Neuronal stem cell (in vitro differentiated cells): ENCODE measurements at regions not wholly inside any gene's neighbourhood (a gene's known extent, or its start where the extent isn't known, plus 50 kb on each side); places are given as distances from the start of the nearest gene placed in this dataset.

ENCODE experiments used
- DNase-seq: peaks from one replicate; pipeline ENCODE4 v3.0.0-alpha.2; 2013; ENCODE audit warnings: low spot score
- H2AFZ ChIP-seq: one replicate; pipeline ENCODE4 v1.6.1; 2013; ENCODE audit warnings: mild to moderate bottlenecking, low read length, inconsistent platforms
- H2AK5ac ChIP-seq: 2 replicates; pipeline ENCODE4 v1.6.1; 2013; ENCODE audit warnings: low read depth, mild to moderate bottlenecking, inconsistent platforms, low read length, moderate library complexity, mixed read lengths
- H2BK120ac ChIP-seq: 2 replicates; pipeline ENCODE4 v1.6.1; 2013; ENCODE audit warnings: low read depth, mild to moderate bottlenecking, inconsistent platforms, low read length, moderate library complexity, mixed read lengths
- H2BK12ac ChIP-seq: one replicate; pipeline ENCODE4 v1.6.1; 2013; ENCODE audit warnings: low read length, inconsistent platforms
- H2BK15ac ChIP-seq: 2 replicates; pipeline ENCODE4 v1.6.1; 2013; ENCODE audit warnings: mild to moderate bottlenecking, low read length, inconsistent platforms, mixed read lengths
- H2BK5ac ChIP-seq: one replicate; pipeline ENCODE4 v1.6.1; 2013; ENCODE audit warnings: inconsistent platforms, mild to moderate bottlenecking, low read length, moderate library complexity
- H3K14ac ChIP-seq: one replicate; pipeline ENCODE4 v1.6.1; 2013; ENCODE audit warnings: low read length, inconsistent platforms
- H3K18ac ChIP-seq: 2 replicates; pipeline ENCODE4 v1.6.1; 2013; ENCODE audit warnings: low read length, inconsistent platforms
- H3K23ac ChIP-seq: 2 replicates; pipeline ENCODE4 v1.6.1; 2013; ENCODE audit warnings: low read depth, mild to moderate bottlenecking, mixed read lengths, low read length, inconsistent platforms; ENCODE audit not compliant: poor library complexity
- H3K27ac ChIP-seq: replicated peaks from 3 replicates; pipeline ENCODE4 v1.5.1; 2013; ENCODE audit warnings: low read length, inconsistent platforms
- H3K27me3 ChIP-seq, 3 experiments: 2 replicates each; pipeline ENCODE4 v1.6.1; 2013; ENCODE audit warnings: low read length in 3 of 3, mild to moderate bottlenecking in 2 of 3, inconsistent platforms in 1 of 3, low read depth in 1 of 3, mixed read lengths in 1 of 3, moderate library complexity in 1 of 3; ENCODE audit not compliant: control insufficient read depth in 3 of 3, insufficient read depth in 3 of 3
- H3K36me3 ChIP-seq, 2 donors: replicated peaks in 1 of 2; 2 replicates each; pipeline ENCODE4 v1.6.1; 2013; ENCODE audit warnings: low read length in 2 of 2; ENCODE audit not compliant: control insufficient read depth in 2 of 2, insufficient read depth in 2 of 2
- H3K4ac ChIP-seq: 2 replicates; pipeline ENCODE4 v1.6.1; 2013; ENCODE audit warnings: inconsistent platforms, mild to moderate bottlenecking, low read length, moderate library complexity
- H3K4me1 ChIP-seq, 2 donors: 1 replicate in 1 of 2; 2 replicates in 1 of 2; pipeline ENCODE4 v1.6.1; 2013; ENCODE audit warnings: low read length in 2 of 2, low read depth in 1 of 2; ENCODE audit not compliant: control insufficient read depth in 2 of 2, insufficient read depth in 1 of 2
- H3K4me2 ChIP-seq: one replicate; pipeline ENCODE4 v1.6.1; 2013; ENCODE audit warnings: mild to moderate bottlenecking, low read length, inconsistent platforms; ENCODE audit not compliant: insufficient read depth, poor library complexity, severe bottlenecking
- H3K4me3 ChIP-seq, 2 donors: 2 replicates each; pipeline ENCODE4 v1.5.1; 2013; ENCODE audit warnings: low read length in 2 of 2, mild to moderate bottlenecking in 2 of 2, inconsistent platforms in 1 of 2, moderate library complexity in 1 of 2
- H3K79me1 ChIP-seq: one replicate; pipeline ENCODE4 v1.6.1; 2013; ENCODE audit warnings: low read depth, mild to moderate bottlenecking, inconsistent platforms, low read length, moderate library complexity
- H3K9ac ChIP-seq: one replicate; pipeline ENCODE4 v1.6.1; 2013; ENCODE audit warnings: mild to moderate bottlenecking, low read depth, low read length, inconsistent platforms; ENCODE audit not compliant: poor library complexity
- H3K9me3 ChIP-seq, 2 donors: replicated peaks in 1 of 2; 2 replicates each; pipeline versions ENCODE3 to v1.6.1; 2013; ENCODE audit warnings: low read length in 2 of 2, mild to moderate bottlenecking in 2 of 2, inconsistent platforms in 1 of 2, low read depth in 1 of 2, mixed read lengths in 1 of 2, moderate library complexity in 1 of 2; ENCODE audit not compliant: control insufficient read depth in 2 of 2, insufficient read depth in 1 of 2
- H4K8ac ChIP-seq: one replicate; pipeline ENCODE4 v1.6.1; 2013; ENCODE audit warnings: low read depth, mild to moderate bottlenecking, inconsistent platforms, low read length, moderate library complexity
- H4K91ac ChIP-seq: one replicate; pipeline ENCODE4 v1.6.1; 2013; ENCODE audit warnings: low read length, low read depth, mild to moderate bottlenecking, inconsistent platforms; ENCODE audit not compliant: poor library complexity
- WGBS, 2 donors: extraction: QIAGEN DNeasy Blood & Tissue Kit; methylation state at CpG; one replicate each; pipeline ENCODE4 v1.1.7; 2013; ENCODE audit warnings: missing lambda C conversion rate in 2 of 2, mixed read lengths in 1 of 2; ENCODE audit not compliant: insufficient read length in 2 of 2, insufficient replicate concordance in 1 of 2; ENCODE audit errors: extremely low coverage in 2 of 2; 5-methylcytosine and 5-hydroxymethylcytosine counted together

DNA sequence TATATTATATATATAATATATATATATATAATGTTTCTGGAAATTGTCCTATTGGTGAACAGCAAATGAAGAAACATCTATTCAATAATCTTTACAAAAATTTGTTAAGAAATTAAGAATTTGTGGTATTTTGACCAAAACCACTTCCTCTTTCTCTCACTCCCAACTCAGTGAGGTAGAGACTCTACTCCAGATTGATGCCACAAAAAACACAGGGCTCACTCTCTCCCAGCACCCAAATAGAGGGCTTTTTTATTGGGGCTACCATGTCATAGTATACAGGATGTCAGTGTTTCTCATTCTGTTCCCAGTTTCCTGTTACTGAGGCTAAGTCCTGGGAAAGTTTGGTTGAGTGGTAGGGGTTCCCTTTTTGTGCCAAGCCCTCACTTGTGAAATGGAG is 1155.4 kb downstream of the BCL11A start:
- H3K4me3 ChIP-seq: no peak overlapping the region
- no peak overlapping the region for H3K14ac ChIP-seq
- no peak overlapping the region for H4K8ac ChIP-seq
- no peak overlapping the region for H4K91ac ChIP-seq
- no peaks in the 10 kb centered on the region for H3K4me1 ChIP-seq
- H3K9ac ChIP-seq: no peak overlapping the region
- H3K27me3 ChIP-seq: no peaks in the 10 kb centered on the region
- H2BK15ac ChIP-seq: no peak overlapping the region
- H3K36me3 ChIP-seq: no peaks in the 10 kb centered on the region
- no peak overlapping the region for H3K23ac ChIP-seq
- no peak overlapping the region for H3K27ac ChIP-seq
- no peak overlapping the region for H3K18ac ChIP-seq
- no peak overlapping the region for H2BK120ac ChIP-seq
- no peak overlapping the region for H2AFZ ChIP-seq
- no peak for DNase-seq
- H3K79me1 ChIP-seq: no peaks in the 10 kb centered on the region
- H2AK5ac ChIP-seq: no peak overlapping the region
- H3K9me3 ChIP-seq: peaks cover 0 to 2% of the 10 kb centered on the region in 2 donors
- no peak overlapping the region for H2BK12ac ChIP-seq
- no peak overlapping the region for H3K4ac ChIP-seq
- no peak overlapping the region for H3K4me2 ChIP-seq
- no peak overlapping the region for H2BK5ac ChIP-seq

DNA sequence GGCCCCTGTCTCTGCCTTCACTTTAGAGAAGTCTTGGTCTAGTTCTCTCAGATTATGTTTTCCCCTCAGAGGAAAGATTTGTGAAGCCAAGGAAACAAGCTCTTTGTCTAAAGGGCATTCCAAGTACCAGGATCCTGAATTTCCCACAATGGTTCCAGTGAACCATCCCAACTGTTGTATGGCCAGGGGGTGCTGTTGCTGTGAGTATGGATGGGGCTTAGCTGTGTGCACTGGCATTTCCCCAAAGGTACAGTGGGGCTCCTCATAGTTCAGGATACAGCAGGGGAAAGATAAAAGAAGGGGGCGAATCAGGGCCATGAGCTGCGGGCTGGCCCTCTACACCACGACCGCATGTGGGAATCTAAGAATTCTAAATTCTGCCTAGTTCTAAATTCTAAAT is 1154.0 kb upstream of the FANCL start:
- Histone ChIP-seq H2AFZ (no peak overlapping the region), H3K27ac (no peak overlapping the region), H2BK15ac (no peak overlapping the region), H3K4me1 (no peaks in the 10 kb centered on the region), H3K36me3 (no peaks in the 10 kb centered on the region), H4K91ac (no peak overlapping the region), H3K4me3 (no peak overlapping the region), H3K18ac (no peak overlapping the region), H2BK5ac (no peak overlapping the region), H3K4me2 (no peak overlapping the region), H4K8ac (no peak overlapping the region), H3K9ac (no peak overlapping the region), H2AK5ac (no peak overlapping the region), H2BK12ac (no peak overlapping the region), H3K14ac (no peak overlapping the region), H3K79me1 (no peaks in the 10 kb centered on the region), H2BK120ac (no peak overlapping the region), H3K9me3 (peaks cover 0 to 2% of the 10 kb centered on the region in 2 donors), H3K23ac (no peak overlapping the region), H3K27me3 (no peaks in the 10 kb centered on the region), H3K4ac (no peak overlapping the region)
- no CpG with 5 or more reads among the region's 4 CpGs for WGBS, 2 donors
- no peak for DNase-seq

DNA sequence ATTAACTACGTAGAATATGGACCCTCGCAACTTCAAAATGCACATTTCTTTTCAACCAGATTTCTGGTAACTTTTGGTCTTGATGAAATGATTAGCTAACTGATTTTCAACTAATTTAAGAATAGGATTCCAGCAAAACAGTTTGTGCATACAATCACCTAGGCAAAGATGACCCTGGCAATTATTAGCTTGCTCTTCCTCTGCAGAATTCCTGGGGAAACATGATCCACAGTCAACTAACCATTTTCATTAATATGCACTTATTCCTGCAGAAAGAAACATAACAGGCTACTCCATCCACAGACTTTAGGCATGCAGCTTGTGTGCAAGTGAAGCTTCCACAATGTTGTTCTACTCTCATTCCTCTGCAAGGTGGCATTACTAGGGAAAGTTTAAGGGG is 1150.8 kb upstream of the FANCL start:
- Histone ChIP-seq H3K9me3 (no peaks in the 10 kb centered on the region), H2BK120ac (no peak overlapping the region), H3K4ac (no peak overlapping the region), H3K27ac (no peak overlapping the region), H3K14ac (no peak overlapping the region), H2AK5ac (no peak overlapping the region), H2BK15ac (no peak overlapping the region), H4K8ac (no peak overlapping the region), H3K23ac (no peak overlapping the region), H3K4me2 (no peak overlapping the region), H2BK5ac (no peak overlapping the region), H3K4me1 (no peaks in the 10 kb centered on the region), H3K4me3 (no peak overlapping the region), H2AFZ (no peak overlapping the region), H3K18ac (no peak overlapping the region), H3K79me1 (no peaks in the 10 kb centered on the region), H3K27me3 (no peaks in the 10 kb centered on the region), H4K91ac (no peak overlapping the region), H3K36me3 (no peaks in the 10 kb centered on the region), H2BK12ac (no peak overlapping the region), H3K9ac (no peak overlapping the region)
- no CpG with 5 or more reads among the region's 2 CpGs for WGBS, 2 donors
- DNase-seq: no peak

DNA sequence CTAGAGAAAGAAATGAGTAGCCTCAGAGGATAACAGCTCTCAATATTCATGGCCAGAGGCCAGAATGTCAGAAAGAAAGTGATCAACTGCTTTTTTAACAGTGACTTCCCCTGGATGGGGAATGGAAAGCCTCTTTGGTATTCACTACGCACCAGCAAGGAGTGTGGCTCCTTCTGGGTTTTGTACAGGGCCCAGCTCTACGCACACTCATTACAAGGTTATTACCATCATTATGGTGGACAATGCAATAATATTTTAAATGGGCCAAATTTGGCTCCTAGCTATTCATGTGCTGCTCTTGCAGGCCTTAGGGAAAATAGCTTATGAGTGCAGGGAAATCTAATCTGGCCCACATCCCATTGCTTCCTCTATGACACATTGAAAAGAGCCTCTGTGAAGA is 1149.5 kb upstream of the FANCL start:
- Histone ChIP-seq H3K9me3 (no peaks in the 10 kb centered on the region), H3K36me3 (no peaks in the 10 kb centered on the region), H3K4me2 (no peak overlapping the region), H3K27me3 (no peaks in the 10 kb centered on the region), H3K27ac (no peak overlapping the region), H4K91ac (no peak overlapping the region), H2BK12ac (no peak overlapping the region), H3K23ac (no peak overlapping the region), H2AFZ (no peak overlapping the region), H3K9ac (no peak overlapping the region), H3K4ac (no peak overlapping the region), H3K18ac (no peak overlapping the region), H2BK5ac (no peak overlapping the region), H3K4me1 (no peaks in the 10 kb centered on the region), H4K8ac (no peak overlapping the region), H2AK5ac (no peak overlapping the region), H3K4me3 (no peak overlapping the region), H2BK15ac (no peak overlapping the region), H3K14ac (no peak overlapping the region), H3K79me1 (no peaks in the 10 kb centered on the region), H2BK120ac (no peak overlapping the region)
- DNase-seq: no peak
- WGBS, 2 donors: no CpG with 5 or more reads among the region's 2 CpGs
